Parathyroid adenoma (tissue), 2 donors: ENCODE measurements at regions not wholly inside any gene's neighbourhood (a gene's known extent, or its start where the extent isn't known, plus 50 kb on each side); places are given as distances from the start of the nearest gene placed in this dataset.

Experiments used
- H2AFZ ChIP-seq: fragments of 300-600 bp; sonication (generic); one replicate; pipeline ENCODE4 v1.7.0; 2017; ENCODE audit warnings: antibody characterized with exemption, mild to moderate bottlenecking
- H3K27ac ChIP-seq: fragments of 300-600 bp; sonication (generic); one replicate; pipeline ENCODE4 v1.7.0; 2017
- H3K27me3 ChIP-seq: fragments of 300-600 bp; sonication (generic); one replicate; pipeline ENCODE4 v1.7.0; 2017; ENCODE audit warnings: low read length; ENCODE audit not compliant: control insufficient read depth, insufficient read depth
- H3K36me3 ChIP-seq: fragments of 300-600 bp; sonication (generic); one replicate; pipeline ENCODE4 v1.7.0; 2017; ENCODE audit warnings: low read length; ENCODE audit not compliant: control insufficient read depth, insufficient read depth
- H3K4me1 ChIP-seq: fragments of 300-600 bp; sonication (generic); one replicate; pipeline ENCODE4 v1.7.0; 2017; ENCODE audit warnings: control low read depth
- H3K4me2 ChIP-seq: fragments of 300-600 bp; sonication (generic); one replicate; pipeline ENCODE4 v1.7.0; 2017; ENCODE audit warnings: low read length
- H3K4me3 ChIP-seq: fragments of 300-600 bp; sonication (generic); one replicate; pipeline ENCODE4 v1.7.0; 2017; ENCODE audit warnings: low read depth, low read length
- H3K79me2 ChIP-seq: fragments of 300-600 bp; sonication (generic); one replicate; pipeline ENCODE4 v1.7.0; 2017; ENCODE audit warnings: control low read depth
- H3K9ac ChIP-seq: fragments of 300-600 bp; sonication (generic); one replicate; pipeline ENCODE4 v1.7.0; 2017; ENCODE audit warnings: mild to moderate bottlenecking
- H3K9me3 ChIP-seq: fragments of 300-600 bp; sonication (generic); one replicate; pipeline ENCODE4 v1.7.0; 2017; ENCODE audit warnings: low read length; ENCODE audit not compliant: control insufficient read depth
- TF ChIP-seq, protein P1 (sequence below): fragments of 300-600 bp; sonication (generic); IDR thresholded peaks from one replicate; pipeline ENCODE4 v1.7.0; 2017; ENCODE audit warnings: antibody characterized with exemption, mild to moderate bottlenecking
- donor health status: primary hyperparathyroidism.

DNA sequence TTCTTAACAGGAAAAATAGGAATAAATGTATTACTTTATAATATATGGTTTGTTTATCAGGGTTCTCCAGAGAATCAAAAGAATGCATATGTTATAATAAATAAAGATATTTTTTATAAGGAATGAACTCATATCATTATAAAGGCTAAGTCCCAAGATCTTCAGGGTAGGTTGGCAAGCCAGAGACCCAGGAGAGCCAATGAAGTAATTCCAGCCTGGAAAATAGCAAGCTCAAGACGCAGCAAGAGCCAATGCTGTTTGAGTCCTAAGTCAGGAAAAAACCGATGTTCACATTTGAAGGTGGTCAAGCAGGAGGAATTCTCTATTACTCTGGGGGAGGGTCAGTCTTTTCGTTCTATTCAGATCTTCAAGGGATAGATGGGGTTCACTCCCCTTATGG lies 490.0 kb downstream of the PCDH20 start:
- TF ChIP-seq, protein P1, sequence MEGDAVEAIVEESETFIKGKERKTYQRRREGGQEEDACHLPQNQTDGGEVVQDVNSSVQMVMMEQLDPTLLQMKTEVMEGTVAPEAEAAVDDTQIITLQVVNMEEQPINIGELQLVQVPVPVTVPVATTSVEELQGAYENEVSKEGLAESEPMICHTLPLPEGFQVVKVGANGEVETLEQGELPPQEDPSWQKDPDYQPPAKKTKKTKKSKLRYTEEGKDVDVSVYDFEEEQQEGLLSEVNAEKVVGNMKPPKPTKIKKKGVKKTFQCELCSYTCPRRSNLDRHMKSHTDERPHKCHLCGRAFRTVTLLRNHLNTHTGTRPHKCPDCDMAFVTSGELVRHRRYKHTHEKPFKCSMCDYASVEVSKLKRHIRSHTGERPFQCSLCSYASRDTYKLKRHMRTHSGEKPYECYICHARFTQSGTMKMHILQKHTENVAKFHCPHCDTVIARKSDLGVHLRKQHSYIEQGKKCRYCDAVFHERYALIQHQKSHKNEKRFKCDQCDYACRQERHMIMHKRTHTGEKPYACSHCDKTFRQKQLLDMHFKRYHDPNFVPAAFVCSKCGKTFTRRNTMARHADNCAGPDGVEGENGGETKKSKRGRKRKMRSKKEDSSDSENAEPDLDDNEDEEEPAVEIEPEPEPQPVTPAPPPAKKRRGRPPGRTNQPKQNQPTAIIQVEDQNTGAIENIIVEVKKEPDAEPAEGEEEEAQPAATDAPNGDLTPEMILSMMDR = no peak
- Histone ChIP-seq H3K9me3 (no peaks in the 10 kb centered on the region), H3K9ac (no peak overlapping the region), H3K4me1 (no peaks in the 10 kb centered on the region), H3K4me3 (no peak overlapping the region), H3K27ac (no peak overlapping the region), H3K27me3 (no peaks in the 10 kb centered on the region), H3K36me3 (no peaks in the 10 kb centered on the region), H2AFZ (no peak overlapping the region), H3K79me2 (no peaks in the 10 kb centered on the region), H3K4me2 (no peak overlapping the region)

DNA sequence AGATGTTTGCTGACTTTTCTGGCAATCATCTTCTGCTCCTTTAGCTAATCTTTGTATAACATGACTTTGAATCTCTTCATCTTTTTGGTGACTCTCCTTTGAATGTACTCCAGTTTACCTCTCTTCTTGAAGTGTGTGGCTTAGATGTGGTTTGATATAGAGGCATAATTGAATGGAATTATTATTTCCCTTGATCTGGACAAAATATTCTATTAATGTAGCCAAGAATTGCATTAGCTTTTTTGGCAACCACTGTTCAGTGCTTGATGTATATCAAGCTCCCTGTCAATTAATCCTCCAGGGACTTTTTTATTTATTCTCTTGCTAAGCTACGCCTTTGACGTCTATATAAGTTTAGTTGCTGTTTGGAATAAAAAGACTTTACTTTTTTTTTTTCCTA lies 490.8 kb downstream of the PCDH20 start:
- no peaks in the 10 kb centered on the region for H3K9me3 ChIP-seq
- H3K4me1 ChIP-seq = no peaks in the 10 kb centered on the region
- no peak overlapping the region for H3K9ac ChIP-seq
- no peak overlapping the region for H2AFZ ChIP-seq
- no peaks in the 10 kb centered on the region for H3K27me3 ChIP-seq
- no peak overlapping the region for H3K27ac ChIP-seq
- no peak overlapping the region for H3K4me3 ChIP-seq
- H3K36me3 ChIP-seq = no peaks in the 10 kb centered on the region
- TF ChIP-seq, protein P1 = no peak
- H3K79me2 ChIP-seq = no peaks in the 10 kb centered on the region
- no peak overlapping the region for H3K4me2 ChIP-seq

DNA sequence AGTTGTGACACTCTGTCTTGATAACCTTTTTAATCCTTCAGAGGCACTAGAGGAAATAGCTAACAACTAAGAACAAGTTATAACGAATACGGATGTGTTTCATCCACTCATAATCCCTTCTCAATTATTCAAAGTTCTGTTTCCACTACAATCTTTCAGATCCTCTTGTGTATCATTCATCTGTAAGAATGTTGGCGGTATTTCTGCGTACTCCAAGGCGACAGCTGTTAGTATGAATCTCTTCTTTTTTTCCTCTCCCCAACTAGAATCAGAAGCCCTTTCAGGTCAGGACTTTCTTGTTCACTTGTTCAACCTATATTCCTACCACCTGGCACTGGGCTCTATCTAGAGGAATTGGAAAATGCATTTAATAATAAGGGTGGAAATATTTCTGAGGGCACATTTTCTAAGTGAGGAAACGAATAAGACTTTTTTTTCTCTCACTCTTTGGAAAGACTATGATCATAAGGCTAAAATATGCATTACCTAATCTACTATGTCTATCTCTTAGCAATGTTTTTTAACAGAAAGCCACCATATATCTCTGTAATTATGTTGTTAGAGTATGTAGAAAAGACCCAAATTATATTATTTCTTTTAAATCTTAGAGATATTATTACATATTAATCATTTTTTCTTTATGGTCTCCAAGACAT lies 492.9 kb downstream of the PCDH20 start:
- no peak overlapping the region for H3K4me3 ChIP-seq
- no peaks in the 10 kb centered on the region for H3K79me2 ChIP-seq
- TF ChIP-seq, protein P1 = no peak
- no peak overlapping the region for H3K27ac ChIP-seq
- H2AFZ ChIP-seq = no peak overlapping the region
- H3K9me3 ChIP-seq = no peaks in the 10 kb centered on the region
- no peaks in the 10 kb centered on the region for H3K27me3 ChIP-seq
- H3K4me1 ChIP-seq = no peaks in the 10 kb centered on the region
- H3K4me2 ChIP-seq = no peak overlapping the region
- H3K9ac ChIP-seq = no peak overlapping the region
- H3K36me3 ChIP-seq = no peaks in the 10 kb centered on the region

DNA sequence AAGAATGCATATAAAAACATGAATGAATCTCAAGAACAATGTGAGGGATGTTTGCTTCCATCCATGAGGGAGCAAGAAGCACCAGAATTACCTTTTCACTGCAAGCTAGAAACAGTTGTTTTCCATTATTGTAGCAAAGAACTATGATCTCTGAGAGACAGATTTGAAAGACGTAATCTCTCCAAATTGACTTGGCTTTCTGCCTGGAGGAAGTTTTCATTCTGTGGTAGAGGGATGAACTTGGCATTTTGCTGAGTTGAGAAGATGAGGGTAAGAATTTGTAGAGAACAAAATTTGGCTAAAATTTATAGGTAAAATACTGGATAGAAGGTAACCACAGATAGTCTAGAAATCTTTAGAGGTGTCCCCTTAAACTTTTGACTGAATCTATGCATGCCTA lies 496.8 kb downstream of the TDRD3 start:
- TF ChIP-seq, protein P1 = no peak
- H3K27ac ChIP-seq = no peak overlapping the region
- no peak overlapping the region for H3K4me3 ChIP-seq
- H3K4me2 ChIP-seq = no peak overlapping the region
- no peaks in the 10 kb centered on the region for H3K9me3 ChIP-seq
- H3K27me3 ChIP-seq = no peaks in the 10 kb centered on the region
- H3K9ac ChIP-seq = no peak overlapping the region
- H2AFZ ChIP-seq = no peak overlapping the region
- H3K4me1 ChIP-seq = no peaks in the 10 kb centered on the region
- H3K36me3 ChIP-seq = no peaks in the 10 kb centered on the region
- no peaks in the 10 kb centered on the region for H3K79me2 ChIP-seq

DNA sequence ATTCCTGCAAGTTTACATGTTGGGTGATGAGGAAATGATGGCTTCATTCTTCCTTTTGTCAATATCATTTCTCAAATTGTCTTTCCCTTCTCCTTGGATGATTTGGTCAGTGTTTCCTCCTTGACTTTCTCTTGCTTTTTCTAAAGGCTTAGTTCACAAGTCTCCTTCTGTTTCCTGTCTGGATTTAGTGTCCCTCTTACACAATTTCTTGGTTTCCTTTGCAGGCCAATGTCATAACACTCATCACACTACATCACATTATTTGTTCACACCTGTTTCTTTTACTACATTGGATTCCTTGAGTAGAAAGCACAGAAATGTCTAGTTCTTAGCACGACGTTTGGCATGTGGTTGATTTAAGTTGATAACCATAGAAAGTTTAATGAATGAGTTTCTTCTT lies 490.7 kb downstream of the TDRD3 start:
- no peaks in the 10 kb centered on the region for H3K4me1 ChIP-seq
- H3K27me3 ChIP-seq = no peaks in the 10 kb centered on the region
- no peak overlapping the region for H3K4me3 ChIP-seq
- H3K9ac ChIP-seq = no peak overlapping the region
- no peak overlapping the region for H3K27ac ChIP-seq
- TF ChIP-seq, protein P1 = no peak
- H2AFZ ChIP-seq = no peak overlapping the region
- H3K9me3 ChIP-seq = no peaks in the 10 kb centered on the region
- no peaks in the 10 kb centered on the region for H3K36me3 ChIP-seq
- no peak overlapping the region for H3K4me2 ChIP-seq
- H3K79me2 ChIP-seq = no peaks in the 10 kb centered on the region
